NCI-H1694 (cell line): ENCODE measurements at regions not wholly inside any gene's neighbourhood (a gene's known extent, or its start where the extent isn't known, plus 50 kb on each side); places are given as distances from the start of the nearest gene placed in this dataset.

ENCODE experiments used
- DNase-seq: peaks from one replicate; lab custom pipeline; 2025; lab: John Stamatoyannopoulos, UW

DNA sequence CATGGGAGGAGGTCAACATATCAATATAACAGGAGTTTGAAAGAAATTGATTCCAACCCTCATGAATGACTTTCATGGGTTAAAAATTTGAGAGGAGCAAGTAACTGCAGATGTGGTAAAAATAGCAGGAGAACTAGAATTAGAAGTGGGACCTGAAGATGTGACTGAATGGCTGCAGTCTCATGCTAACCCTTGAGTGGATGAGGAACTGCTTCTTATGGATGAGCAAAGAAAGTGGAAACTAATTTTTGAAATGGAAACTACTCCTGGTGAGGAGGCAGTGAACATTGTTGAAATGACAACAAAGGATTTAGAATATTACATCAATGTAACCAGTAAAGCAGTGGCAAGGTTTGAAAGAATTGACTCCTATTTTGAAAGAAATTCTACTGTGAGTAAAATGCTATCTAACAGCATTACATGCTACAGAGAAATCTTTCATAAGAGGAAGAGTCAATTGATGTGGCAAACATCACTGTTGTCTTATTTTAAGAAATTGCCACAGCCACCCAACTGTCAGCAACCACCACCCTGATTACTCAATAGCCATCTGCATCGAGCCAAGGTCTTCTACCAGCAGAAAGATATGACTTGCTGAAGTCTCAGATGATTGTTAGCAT, 1683.2 kb downstream of the MAT2B start:
- no peak for DNase-seq

DNA sequence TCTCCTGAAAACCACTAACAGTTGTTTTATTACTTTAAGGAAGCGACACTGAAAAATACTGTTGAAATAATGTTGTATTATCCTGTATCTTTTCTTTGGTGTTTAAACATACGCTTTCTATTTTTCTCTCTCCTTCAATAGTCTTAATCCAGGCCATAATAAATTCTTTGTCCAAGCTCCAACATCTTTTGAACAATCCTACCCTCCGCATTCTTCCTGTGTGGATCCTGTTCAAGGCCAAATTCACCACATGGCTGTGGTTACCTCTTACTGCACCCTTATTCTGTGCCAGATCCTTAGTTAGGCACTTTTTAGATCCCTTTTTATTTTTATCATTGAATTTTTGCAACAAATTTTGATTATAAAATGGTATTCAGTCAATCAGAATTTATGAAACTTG, 1691.5 kb downstream of the MAT2B start:
- no peak for DNase-seq

DNA sequence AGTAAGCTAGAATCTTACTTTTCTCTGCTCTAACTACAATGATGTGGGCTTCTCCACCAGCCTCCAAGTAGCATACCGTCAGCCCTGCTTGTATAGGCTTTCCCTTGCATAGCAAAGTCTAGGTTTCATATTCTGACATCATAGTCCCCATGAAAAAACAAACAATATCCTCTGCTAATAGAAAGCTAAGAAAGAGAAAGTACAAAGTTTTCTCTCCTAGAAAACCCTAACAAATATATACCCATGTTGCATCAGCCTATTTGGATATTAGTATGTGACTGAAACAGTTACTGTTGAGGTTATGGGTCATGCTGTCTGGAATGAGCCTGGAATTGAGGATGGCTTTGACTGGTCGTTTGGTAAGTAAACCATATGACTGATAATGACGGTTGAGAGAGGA, 1696.0 kb downstream of the MAT2B start:
- no peak for DNase-seq

- no peak for DNase-seq
Measured at GRCh38 chr5:165201771-165202518, 1696.5 kb downstream of the MAT2B start.

- DNase-seq: no peak
Measured at GRCh38 chr5:165202519-165202910, 1697.1 kb downstream of the MAT2B start.

DNA sequence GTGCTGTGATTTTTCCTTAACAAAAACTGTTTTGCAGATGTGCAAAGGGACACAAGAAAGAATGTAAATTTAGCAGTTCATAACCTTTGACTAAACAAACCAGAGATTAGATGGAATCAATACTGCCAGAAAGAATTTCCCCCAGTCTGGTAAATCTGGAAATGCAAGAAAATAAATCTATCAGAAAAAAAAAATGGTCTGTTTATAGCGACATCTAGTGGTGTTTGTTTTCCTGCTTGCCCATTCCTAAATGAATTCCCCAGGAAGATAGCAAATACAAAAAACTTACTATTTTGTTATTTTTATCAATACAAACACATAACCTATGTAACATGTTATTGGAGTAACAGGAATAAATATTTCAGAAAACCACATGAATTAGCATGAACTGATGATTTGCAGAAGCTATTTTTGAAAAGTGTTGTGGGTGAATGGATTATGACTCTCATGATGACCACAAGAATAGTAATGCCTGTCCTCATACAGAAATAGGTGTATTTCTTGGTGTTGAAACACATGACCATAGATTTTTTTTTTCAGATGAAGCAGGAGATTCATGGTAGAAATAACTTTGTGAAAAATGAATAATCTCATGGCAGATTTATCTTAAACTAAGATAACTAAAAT, 1703.8 kb downstream of the MAT2B start:
- peak; percentile 14 for DNase-seq

DNA sequence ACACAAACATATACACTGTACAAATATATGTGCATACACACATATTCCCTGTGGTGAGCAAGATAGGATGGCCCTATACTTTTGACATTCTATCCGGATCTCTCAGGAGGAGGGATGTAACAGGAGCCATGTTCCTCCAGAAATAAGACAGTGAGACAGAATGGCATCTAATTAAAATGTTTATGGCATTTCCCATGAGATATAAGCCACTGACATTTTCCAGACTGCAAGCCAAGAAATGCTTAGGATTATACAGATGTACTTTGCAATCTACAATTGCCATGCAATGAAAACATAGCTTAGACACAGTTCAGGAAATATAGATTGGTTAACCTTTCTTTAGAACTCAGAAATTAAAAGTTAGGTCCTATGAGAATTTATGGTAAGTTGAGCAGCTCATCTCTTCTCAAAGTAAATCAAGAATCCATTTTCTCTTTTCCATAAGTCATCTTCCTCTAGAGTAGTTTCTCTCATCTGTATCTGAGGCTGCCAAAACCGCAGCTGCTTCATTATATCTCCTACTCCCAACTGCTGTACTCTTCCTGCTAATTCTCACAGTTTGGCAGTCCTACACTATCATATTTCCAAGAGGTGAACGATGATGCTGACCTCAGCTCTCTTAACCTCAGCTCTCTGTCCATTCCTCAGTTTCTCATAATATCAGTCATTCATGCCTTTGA, 1719.1 kb downstream of the MAT2B start:
- no peak for DNase-seq

GRCh38 chr5:165227515-165227914, 1722.1 kb downstream of the MAT2B start:
- DNase-seq: no peak

DNA sequence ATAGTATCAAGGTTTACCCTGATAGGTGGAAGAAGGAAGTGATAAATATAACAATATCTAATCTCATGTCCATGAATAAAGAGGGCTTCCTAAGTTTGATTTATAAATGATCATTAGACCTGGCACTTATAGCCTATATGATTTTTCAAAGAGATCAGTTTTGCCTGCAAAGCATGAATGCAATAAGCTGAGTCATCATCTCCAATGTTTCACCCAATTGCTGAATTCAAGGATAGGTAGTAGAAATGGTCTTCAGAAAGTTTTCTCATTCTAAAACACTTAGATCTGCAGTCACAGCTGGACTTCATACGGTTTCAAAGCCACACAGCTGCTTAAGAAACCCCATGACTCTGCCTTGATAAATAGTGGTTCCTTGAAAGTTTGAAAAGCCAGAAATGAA, 1722.8 kb downstream of the MAT2B start:
- DNase-seq: no peak

GRCh38 chr5:165231821-165232508, 1726.5 kb downstream of the MAT2B start:
- DNase-seq: no peak

DNA sequence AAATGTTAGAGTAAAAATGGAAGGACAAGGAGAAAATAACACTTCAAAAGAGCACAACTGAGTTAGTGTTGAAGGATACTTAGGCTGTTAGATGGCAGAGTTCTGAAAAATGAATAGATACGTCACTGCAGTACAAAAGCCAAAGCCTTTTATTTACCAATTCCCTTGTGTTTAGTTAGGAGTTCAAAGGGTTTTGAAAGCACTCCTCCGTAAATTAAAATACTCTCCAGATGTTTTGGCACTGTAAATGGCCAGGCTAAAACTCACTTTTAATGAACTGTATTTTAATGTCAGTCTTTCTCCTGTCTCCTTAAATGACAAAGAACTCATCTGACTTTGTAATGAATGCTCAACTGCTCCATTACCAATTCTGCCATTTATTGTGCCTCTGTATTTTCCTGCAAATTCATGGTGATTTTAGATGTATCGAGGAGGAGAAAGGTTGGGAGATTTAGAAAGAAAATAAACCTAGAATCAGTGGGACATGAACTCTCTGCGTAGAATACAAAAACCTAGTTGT, 1727.2 kb downstream of the MAT2B start:
- DNase-seq: no peak

DNA sequence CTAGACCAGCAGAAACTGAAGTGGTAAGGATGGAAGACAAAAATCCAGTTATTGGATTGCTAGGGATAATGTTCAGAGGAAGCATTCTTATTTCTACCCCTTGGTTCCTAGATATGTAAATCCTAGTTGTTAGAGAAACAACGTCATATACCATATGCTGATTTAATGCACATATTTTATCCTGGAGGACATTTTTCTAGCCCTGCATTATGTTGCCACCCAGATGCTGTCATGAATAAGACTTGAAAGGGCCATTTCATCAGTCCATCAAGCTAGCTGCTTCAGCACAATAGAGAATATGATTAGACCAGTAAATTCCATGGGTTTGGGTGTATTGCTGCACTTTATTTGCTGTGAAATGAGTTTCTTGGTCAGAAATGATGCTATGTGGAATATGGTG, 1736.4 kb downstream of the MAT2B start:
- no peak for DNase-seq

DNA sequence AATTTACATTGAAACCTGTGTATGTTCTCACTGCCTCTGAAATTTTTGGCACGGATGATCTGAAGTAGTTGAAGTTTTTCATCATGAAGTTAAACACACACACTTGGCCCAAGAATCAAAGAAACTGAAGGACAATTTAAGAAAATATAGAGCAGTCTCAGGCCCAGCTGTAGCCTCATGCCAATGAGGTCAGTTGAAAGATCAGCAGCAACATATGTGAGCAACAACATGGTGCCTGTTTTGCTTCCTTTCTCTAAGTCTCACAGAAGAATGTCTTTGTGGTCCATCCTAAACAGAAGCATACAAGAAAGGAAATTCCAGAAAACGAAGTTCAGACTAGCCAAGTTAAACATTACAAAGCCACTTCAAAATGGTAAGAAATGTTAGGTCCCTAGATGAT, 1737.2 kb downstream of the MAT2B start:
- DNase-seq: no peak

DNA sequence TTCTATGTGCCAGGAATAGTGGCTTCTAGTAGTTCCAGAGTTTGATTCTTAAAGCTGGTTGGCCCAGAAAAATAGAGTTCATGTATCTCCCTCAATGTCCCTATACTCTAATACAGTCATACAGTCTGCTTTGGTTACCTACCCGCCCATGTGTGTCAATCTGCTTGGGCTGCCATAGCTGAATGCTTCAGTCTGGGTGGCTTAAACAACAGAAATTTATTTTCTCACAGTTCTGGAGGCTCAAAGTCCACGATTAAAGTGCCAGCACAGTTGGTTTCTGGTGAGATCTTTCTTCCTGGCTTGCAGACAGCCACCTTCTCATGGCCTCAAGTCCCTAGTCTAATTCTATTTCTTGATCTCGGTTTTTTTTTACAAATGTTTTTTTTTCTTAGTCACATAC, 1739.0 kb downstream of the MAT2B start:
- DNase-seq: no peak

DNA sequence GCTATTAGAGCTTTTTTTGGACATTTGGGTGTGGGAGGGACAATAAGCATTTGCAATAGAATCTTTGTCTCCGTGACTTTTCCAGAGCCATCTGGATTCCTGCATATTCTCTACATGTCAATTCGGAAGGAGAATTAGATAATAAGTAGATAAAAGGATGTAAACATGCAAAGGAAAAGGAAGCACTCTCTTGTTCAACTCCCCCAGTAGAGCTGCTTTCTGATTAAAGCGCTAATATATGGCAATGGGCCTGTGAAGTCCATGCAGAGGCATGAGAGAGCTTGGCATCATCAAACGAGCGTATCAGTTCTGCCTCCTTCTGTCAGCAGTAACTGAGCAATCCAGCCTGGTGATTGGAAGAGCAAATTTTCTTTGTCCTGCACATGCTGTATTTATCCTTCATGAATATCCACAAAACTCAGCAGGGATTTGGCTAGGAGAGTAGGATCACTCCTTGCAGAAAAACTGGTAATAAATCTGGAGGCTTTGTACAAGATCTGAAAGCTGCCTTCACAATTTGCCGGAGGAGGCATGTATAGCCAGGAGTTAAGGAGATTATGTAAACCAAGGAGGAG, 1752.9 kb downstream of the MAT2B start:
- no peak for DNase-seq

- DNase-seq: no peak
Measured at GRCh38 chr5:165260426-165260825, 1755.0 kb downstream of the MAT2B start.

DNA sequence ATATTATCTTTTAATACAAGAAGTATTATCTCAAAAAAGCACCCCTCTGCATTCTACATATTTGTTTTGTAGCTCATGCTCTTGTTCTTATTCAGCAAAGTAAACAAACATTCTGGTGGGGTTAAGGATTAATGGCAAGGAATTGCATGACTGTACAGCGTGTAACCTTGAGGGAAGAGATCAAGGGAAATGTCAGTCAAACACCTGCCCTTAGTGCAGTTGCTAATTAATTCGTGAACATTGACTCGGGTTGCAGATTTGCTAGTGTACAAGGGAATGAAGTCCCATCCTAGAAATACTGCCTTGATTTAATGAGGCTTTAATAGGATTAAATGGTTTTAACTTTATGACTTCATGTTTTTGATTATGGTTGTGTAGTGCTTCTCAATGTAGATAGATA, 1758.1 kb downstream of the MAT2B start:
- no peak for DNase-seq

GRCh38 chr5:165266939-165267338, 1761.5 kb downstream of the MAT2B start:
- DNase-seq: no peak

DNA sequence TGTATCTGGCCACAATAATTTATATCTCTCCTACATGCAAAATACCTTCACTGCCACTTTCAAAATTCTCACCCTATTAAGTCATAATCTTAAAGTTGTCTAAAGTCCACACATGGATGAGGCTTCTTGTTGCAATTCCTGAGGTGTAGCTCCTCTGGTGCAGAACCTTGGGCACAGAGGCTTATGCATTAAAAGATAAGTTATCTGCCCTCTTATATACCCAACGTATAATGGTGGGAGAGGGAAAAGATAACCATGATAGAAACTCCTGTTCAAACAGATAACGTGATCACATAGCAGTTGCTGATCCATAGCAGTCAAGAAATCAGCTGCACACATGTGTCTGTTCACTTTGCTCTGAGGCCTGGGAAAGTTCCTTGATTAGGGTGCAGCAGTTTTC, 1767.0 kb downstream of the MAT2B start:
- DNase-seq: no peak

DNA sequence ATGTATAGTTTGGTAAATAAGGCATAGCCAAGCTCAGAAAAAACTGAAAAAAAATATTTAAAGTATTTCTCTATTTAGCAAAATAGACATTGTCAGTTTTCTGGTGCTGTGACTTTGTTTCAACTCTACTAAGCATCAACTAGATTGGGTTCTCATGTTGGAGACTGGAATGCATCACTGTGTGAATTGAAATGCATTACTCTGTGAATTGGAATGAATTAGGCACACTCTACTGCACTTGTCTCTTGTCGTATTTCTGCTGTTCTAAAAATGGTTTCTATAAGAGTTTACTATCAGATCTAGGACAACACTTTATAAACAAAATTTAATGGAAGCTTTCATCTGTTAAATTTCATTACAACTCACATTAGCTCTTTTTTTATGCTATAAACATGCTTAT, 1772.2 kb downstream of the MAT2B start:
- DNase-seq: no peak

DNA sequence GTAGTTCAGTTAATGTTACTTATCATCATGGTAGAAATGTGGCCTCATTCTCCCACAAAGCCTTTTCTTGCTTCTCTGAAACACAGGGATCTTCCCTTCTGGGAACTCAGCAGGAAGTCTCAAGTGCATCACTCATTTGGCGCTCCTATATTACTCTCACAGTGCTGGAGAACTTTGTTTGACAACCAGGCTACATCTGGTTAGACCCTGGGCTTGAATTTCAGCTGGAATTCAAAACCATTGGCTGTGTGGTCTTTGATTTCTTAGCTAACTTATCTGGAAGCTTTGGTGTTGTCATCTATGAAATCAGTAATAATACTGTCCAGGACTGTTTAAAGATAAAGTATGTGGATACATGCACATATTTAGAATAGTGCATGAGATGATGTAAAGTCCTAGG, 1777.1 kb downstream of the MAT2B start:
- no peak for DNase-seq

DNA sequence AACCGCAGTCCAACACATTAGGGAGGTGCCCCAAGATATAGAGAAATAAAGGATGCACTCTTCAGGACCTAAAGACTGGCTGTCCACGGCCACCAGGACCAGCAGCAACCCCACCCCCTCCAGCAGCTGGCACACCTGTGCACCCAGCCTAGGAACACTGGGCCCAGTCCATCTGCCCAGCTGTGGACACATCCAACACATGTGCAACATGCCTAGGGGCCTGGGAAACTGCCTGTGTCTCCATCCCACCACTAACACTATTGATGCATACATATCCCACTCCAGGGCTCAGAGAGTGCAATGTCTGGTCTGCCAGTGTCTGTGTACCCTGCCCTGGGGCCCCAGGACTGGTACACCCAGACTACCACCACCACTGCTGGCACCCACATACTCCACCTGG, 1781.3 kb downstream of the MAT2B start:
- DNase-seq: no peak
